GM10248 (cell line): ENCODE measurements at regions not wholly inside any gene's neighbourhood (a gene's known extent, or its start where the extent isn't known, plus 50 kb on each side); places are given as distances from the start of the nearest gene placed in this dataset.

Experiments
- CTCF ChIA-PET: fragments of 300-600 bp; sonication (Branson Sonifier 250); formaldehyde crosslinking; extraction: SDS; loops from one replicate; lab custom pipeline; 2021; ENCODE audit warnings: antibody characterized with exemption; lab: Yijun Ruan, JAX
- POLR2A ChIA-PET: fragments of 350-650 bp; sonication (Branson Sonifier 250); formaldehyde crosslinking; extraction: SDS; loops from one replicate; lab custom pipeline; 2020; ENCODE audit warnings: antibody characterized with exemption; lab: Yijun Ruan, JAX
- DNase-seq: peaks from one replicate; pipeline ENCODE4 v3.0.0; 2012; ENCODE audit errors: extremely low spot score
- TF ChIP-seq, protein P1 (sequence below): IDR thresholded peaks from 2 replicates; pipeline ENCODE4 v1.5.1; 2012; ENCODE audit warnings: mild to moderate bottlenecking, low read depth; ENCODE audit errors: extremely low read depth, missing control alignments, control extremely low read depth

- DNase-seq = no peak
- TF ChIP-seq, protein P1, sequence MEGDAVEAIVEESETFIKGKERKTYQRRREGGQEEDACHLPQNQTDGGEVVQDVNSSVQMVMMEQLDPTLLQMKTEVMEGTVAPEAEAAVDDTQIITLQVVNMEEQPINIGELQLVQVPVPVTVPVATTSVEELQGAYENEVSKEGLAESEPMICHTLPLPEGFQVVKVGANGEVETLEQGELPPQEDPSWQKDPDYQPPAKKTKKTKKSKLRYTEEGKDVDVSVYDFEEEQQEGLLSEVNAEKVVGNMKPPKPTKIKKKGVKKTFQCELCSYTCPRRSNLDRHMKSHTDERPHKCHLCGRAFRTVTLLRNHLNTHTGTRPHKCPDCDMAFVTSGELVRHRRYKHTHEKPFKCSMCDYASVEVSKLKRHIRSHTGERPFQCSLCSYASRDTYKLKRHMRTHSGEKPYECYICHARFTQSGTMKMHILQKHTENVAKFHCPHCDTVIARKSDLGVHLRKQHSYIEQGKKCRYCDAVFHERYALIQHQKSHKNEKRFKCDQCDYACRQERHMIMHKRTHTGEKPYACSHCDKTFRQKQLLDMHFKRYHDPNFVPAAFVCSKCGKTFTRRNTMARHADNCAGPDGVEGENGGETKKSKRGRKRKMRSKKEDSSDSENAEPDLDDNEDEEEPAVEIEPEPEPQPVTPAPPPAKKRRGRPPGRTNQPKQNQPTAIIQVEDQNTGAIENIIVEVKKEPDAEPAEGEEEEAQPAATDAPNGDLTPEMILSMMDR = no peak
- CTCF ChIA-PET = no interaction called here
- POLR2A ChIA-PET = no interaction called here
Measured at GRCh38 chr11:110894224-110894623, 182.0 kb upstream of the ARHGAP20 start.

GRCh38 chr11:110892741-110893285 is 180.6 kb upstream of the ARHGAP20 start:
- ChIA-PET POLR2A (no interaction called here), CTCF (no interaction called here)
- DNase-seq = no peak
- TF ChIP-seq, protein P1 = no peak

- DNase-seq = no peak
- ChIA-PET POLR2A (no interaction called here), CTCF (no interaction called here)
- TF ChIP-seq, protein P1 = no peak
Measured at GRCh38 chr11:110891411-110891810, 179.2 kb upstream of the ARHGAP20 start.

GRCh38 chr11:110890995-110891394 is 178.8 kb upstream of the ARHGAP20 start:
- POLR2A ChIA-PET = no interaction called here
- CTCF ChIA-PET = no interaction called here

DNA sequence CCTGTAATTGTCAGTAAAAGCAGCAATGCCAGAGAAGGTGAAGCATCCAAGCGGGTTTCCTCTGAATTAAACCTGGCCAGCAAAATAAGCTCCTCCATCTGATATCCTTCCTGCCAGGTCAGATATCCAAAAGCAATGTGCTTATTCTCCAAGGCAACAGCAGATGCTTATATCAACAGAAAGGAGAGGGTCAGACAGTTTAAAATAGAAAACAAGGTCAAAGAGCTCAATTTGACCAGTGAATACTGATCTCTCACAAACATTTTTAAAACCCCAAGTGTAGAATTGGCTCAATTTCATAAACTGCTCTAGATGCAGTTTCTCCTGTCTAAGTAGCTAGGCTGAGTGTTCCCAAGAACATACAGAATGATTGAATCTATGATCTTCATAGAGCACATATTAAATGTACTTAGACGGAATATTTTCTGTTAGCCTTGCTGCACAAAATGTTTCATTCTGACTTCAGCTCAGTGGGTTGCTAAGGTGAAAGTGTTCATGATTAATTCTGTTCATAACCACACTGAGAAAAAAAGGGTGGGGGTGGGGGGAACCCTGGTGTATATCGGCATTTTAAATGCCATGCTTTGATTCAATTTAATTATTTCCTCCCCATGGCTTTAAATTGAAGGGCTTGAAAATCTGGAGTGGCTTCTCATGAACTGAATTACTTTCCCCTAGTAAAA is 174.2 kb upstream of the ARHGAP20 start:
- POLR2A ChIA-PET = no interaction called here
- no peak for DNase-seq
- TF ChIP-seq, protein P1 = no peak
- CTCF ChIA-PET = interaction anchor here (1.3 to 2.1 kb wide), 2 partner anchors 12 to 13 kb away, joined by 3 to 6 read pairs; no protein-coding TSS in a partner anchor

More at GRCh38 chr11:110890995-110891394, 178.8 kb upstream of the ARHGAP20 start:
- TF ChIP-seq, protein P1 = no peak
- DNase-seq = no peak

DNA sequence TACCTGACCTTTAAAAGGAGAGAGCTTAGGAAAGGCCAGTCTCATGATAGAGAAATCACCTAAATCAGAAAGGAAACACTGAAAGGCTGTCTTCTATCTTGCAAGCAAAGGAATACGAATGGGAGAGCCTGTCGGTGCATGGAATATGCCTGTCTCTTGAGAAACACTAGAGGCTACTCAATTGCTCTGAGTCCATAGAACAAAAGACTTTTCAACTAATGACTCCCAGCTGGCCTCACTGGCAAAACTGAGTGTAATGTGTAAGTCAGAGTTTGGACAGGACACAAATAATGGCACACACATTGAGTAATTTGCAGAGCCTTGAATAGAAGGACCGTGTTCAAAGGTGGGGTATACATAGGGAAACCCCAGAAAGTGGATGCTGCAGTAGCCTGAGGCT is 171.0 kb upstream of the ARHGAP20 start:
- CTCF ChIA-PET = no interaction called here

More for the DNA sequence above, 171.0 kb upstream of the ARHGAP20 start:
- no peak for DNase-seq
- POLR2A ChIA-PET = no interaction called here
- TF ChIP-seq, protein P1 = no peak
